PC-3 (cell line): ENCODE measurements at regions not wholly inside any gene's neighbourhood (a gene's known extent, or its start where the extent isn't known, plus 50 kb on each side); places are given as distances from the start of the nearest gene placed in this dataset.

Experiments
- ATAC-seq: fragments of 200-7000 bp; cut with Tn5 transposase; 2 replicates; pipeline ENCODE4 v1.9.1; 2020; ENCODE audit warnings: mild to moderate bottlenecking, moderate library complexity
- BruUV-seq: library from RNA; stranded (reverse); fragments of 400-500 nt; replicated peaks from 2 replicates; lab custom pipeline; 2021; lab: Mats Ljungman, UMichigan
- CTCF ChIA-PET: fragments of 300-600 bp; sonication (Branson Sonifier 250); formaldehyde crosslinking; loops from one replicate; lab custom pipeline; 2022; ENCODE audit warnings: antibody characterized with exemption; lab: Charles Lee
- POLR2A ChIA-PET: fragments of 300-600 bp; sonication (Branson Sonifier 250); formaldehyde crosslinking; loops from one replicate; lab custom pipeline; 2022; ENCODE audit warnings: antibody characterized with exemption; ENCODE audit not compliant: unreplicated experiment; lab: Charles Lee
- DNase-seq: peaks from one replicate; pipeline ENCODE4 v3.0.0-alpha.2; 2015
- H2AFZ ChIP-seq: fragments of 300-600 bp; sonication (generic); 2 replicates; pipeline ENCODE4 v1.6.0; 2016; ENCODE audit warnings: antibody characterized with exemption, low read length
- H3F3A ChIP-seq: fragments of 300-600 bp; sonication (generic); one replicate; pipeline ENCODE4 v1.6.0; 2017; ENCODE audit warnings: antibody characterized with exemption, low read length, control low read depth, mild to moderate bottlenecking; ENCODE audit not compliant: unreplicated experiment
- H3K27ac ChIP-seq: fragments of 300-600 bp; sonication (generic); 2 replicates; pipeline ENCODE4 v1.5.1; 2016; ENCODE audit warnings: mild to moderate bottlenecking, low read length
- H3K27me3 ChIP-seq: fragments of 300-600 bp; sonication (generic); 2 replicates; pipeline ENCODE4 v1.6.1; 2016; ENCODE audit warnings: low read length, mixed read lengths
- H3K36me3 ChIP-seq: fragments of 300-600 bp; sonication (generic); 2 replicates; pipeline ENCODE4 v1.6.1; 2016; ENCODE audit warnings: low read depth, mixed run types, low read length, mixed read lengths
- H3K4me1 ChIP-seq: fragments of 300-600 bp; sonication (generic); 2 replicates; pipeline ENCODE4 v1.5.1; 2016; ENCODE audit warnings: low read length; ENCODE audit not compliant: insufficient read depth
- H3K4me2 ChIP-seq: fragments of 300-600 bp; sonication (generic); 2 replicates; pipeline ENCODE4 v1.6.0; 2016; ENCODE audit warnings: low read length
- H3K4me3 ChIP-seq: fragments of 300-600 bp; sonication (generic); 2 replicates; pipeline ENCODE4 v1.5.1; 2016; ENCODE audit warnings: mild to moderate bottlenecking, low read length, mixed read lengths
- H3K79me2 ChIP-seq: fragments of 300-600 bp; sonication (generic); 2 replicates; pipeline ENCODE4 v1.6.1; 2017; ENCODE audit warnings: low read length, mixed read lengths
- H3K9ac ChIP-seq: fragments of 300-600 bp; sonication (generic); 2 replicates; pipeline ENCODE4 v1.6.0; 2016; ENCODE audit warnings: mild to moderate bottlenecking, low read length
- H3K9me2 ChIP-seq: fragments of 300-600 bp; sonication (generic); replicated peaks from 2 replicates; pipeline ENCODE4 v1.6.1; 2016; ENCODE audit warnings: mixed run types, low read length, mixed read lengths
- H3K9me3 ChIP-seq: fragments of 300-600 bp; sonication (generic); 2 replicates; pipeline ENCODE4 v1.6.1; 2016; ENCODE audit warnings: low read length, mixed read lengths
- H4K20me1 ChIP-seq: fragments of 300-600 bp; sonication (generic); 2 replicates; pipeline ENCODE4 v1.6.1; 2016; ENCODE audit warnings: low read length, mixed read lengths
- CTCF ChIP-seq: fragments of 300-600 bp; sonication (generic); conservative IDR thresholded peaks from 2 replicates; pipeline ENCODE4 v1.5.1; 2017; ENCODE audit warnings: antibody characterized with exemption, low read depth, mild to moderate bottlenecking, low read length
- EZH2 ChIP-seq: fragments of 300-600 bp; sonication (generic); IDR thresholded peaks from one replicate; pipeline ENCODE4 v1.6.1; 2017; ENCODE audit warnings: antibody characterized with exemption, mild to moderate bottlenecking, low read length; ENCODE audit not compliant: unreplicated experiment
- EZH2phosphoT487 ChIP-seq: fragments of 300-600 bp; sonication (generic); IDR thresholded peaks from 2 replicates; pipeline ENCODE4 v1.6.1; 2018; ENCODE audit warnings: mild to moderate bottlenecking, antibody characterized with exemption, low read length, borderline replicate concordance
- intact Hi-C: fragments of 100-400 bp; cut with micrococcal nuclease; formaldehyde crosslinking; loops from 2 replicates; pipeline ENCODE4 v1.9.0; 2023

GRCh38 chr4:15231265-15232091 is 196.4 kb upstream of the C1QTNF7 start:
- no peak overlapping the region for H3K4me2 ChIP-seq
- no peak overlapping the region for H3K9ac ChIP-seq
- peak; percentile 79 for DNase-seq
- H3K27ac ChIP-seq: no peak overlapping the region
- no peaks in the 10 kb centered on the region for H3K79me2 ChIP-seq
- no peak overlapping the region for H2AFZ ChIP-seq
- H3K9me3 ChIP-seq: no peaks in the 10 kb centered on the region
- H4K20me1 ChIP-seq: no peaks in the 10 kb centered on the region
- peak; percentile 62 for ATAC-seq
- H3K27me3 ChIP-seq: no peaks in the 10 kb centered on the region
- H3F3A ChIP-seq: peaks cover 2% of the 10 kb centered on the region
- peaks cover 19% of the 10 kb centered on the region for H3K4me1 ChIP-seq
- BruUV-seq: no TSS peak
- no peaks in the 10 kb centered on the region for H3K9me2 ChIP-seq
- TF ChIP-seq EZH2phosphoT487 (no peak), CTCF (peak; percentile 80), EZH2 (no peak)
- intact Hi-C loops: loop anchor here (2.0 kb wide), 2 partner anchors 165 to 225 kb away; no protein-coding TSS in a partner anchor
- no peak overlapping the region for H3K4me3 ChIP-seq
- CTCF ChIA-PET: no interaction called here
- no peaks in the 10 kb centered on the region for H3K36me3 ChIP-seq
- POLR2A ChIA-PET: interaction anchor here (0.5 kb wide), 1 partner anchor 1395 kb away, joined by 7 read pairs; no protein-coding TSS in a partner anchor

- POLR2A ChIA-PET: no interaction called here
- Histone ChIP-seq H3K79me2 (no peaks in the 10 kb centered on the region), H4K20me1 (no peaks in the 10 kb centered on the region), H3K9me3 (no peaks in the 10 kb centered on the region), H3K27me3 (no peaks in the 10 kb centered on the region), H3K4me3 (no peak overlapping the region), H3F3A (peaks cover 2% of the 10 kb centered on the region), H3K9ac (no peak overlapping the region), H3K4me1 (peaks cover 19% of the 10 kb centered on the region), H3K27ac (no peak overlapping the region), H2AFZ (no peak overlapping the region), H3K4me2 (no peak overlapping the region), H3K9me2 (no peaks in the 10 kb centered on the region), H3K36me3 (no peaks in the 10 kb centered on the region)
- BruUV-seq: no TSS peak
- ATAC-seq (no peak), DNase-seq (peak; percentile 2)
- CTCF ChIA-PET: no interaction called here
- intact Hi-C loops: no loop called here
- TF ChIP-seq EZH2phosphoT487 (no peak), CTCF (no peak), EZH2 (no peak)
Measured at GRCh38 chr4:15232366-15233263, 195.2 kb upstream of the C1QTNF7 start.
